HepG2 (cell line): ENCODE measurements at regions not wholly inside any gene's neighbourhood (a gene's known extent, or its start where the extent isn't known, plus 50 kb on each side); places are given as distances from the start of the nearest gene placed in this dataset.

ENCODE experiments used
- E2F5 ChIP-seq: sonication (generic); formaldehyde crosslinking; conservative IDR thresholded peaks from 2 replicates; pipeline ENCODE4 v1.4.0; 2020; ENCODE audit warnings: missing genetic modification reagents
- ELF1 ChIP-seq: sonication (generic); formaldehyde crosslinking; IDR thresholded peaks from 2 replicates; pipeline ENCODE4 v1.4.0; 2020; ENCODE audit warnings: missing genetic modification reagents
- EZH2 ChIP-seq: conservative IDR thresholded peaks from 2 replicates; pipeline ENCODE4 v1.6.1; 2012; ENCODE audit warnings: mild to moderate bottlenecking, low read depth, low read length, moderate library complexity
- HOXA9 ChIP-seq: sonication (generic); formaldehyde crosslinking; IDR thresholded peaks from 2 replicates; pipeline ENCODE4 v1.8.1; 2022; ENCODE audit warnings: missing genetic modification reagents, mild to moderate bottlenecking, moderate library complexity, borderline replicate concordance
- PHB2 ChIP-seq: fragments of 450-650 bp; IDR thresholded peaks from 2 replicates; pipeline ENCODE4 v1.6.1; 2018; ENCODE audit not compliant: partially characterized antibody
- RBFOX2 ChIP-seq: fragments of 200-400 bp; formaldehyde crosslinking; IDR thresholded peaks from 2 replicates; pipeline ENCODE4 v1.6.1; 2017; ENCODE audit warnings: low read depth, mild to moderate bottlenecking, low read length
- TOE1 ChIP-seq: sonication (generic); formaldehyde crosslinking; IDR thresholded peaks from 2 replicates; pipeline ENCODE4 v1.4.0; 2020; ENCODE audit warnings: mild to moderate bottlenecking, missing genetic modification reagents
- ZNF121 ChIP-seq: sonication (generic); formaldehyde crosslinking; IDR thresholded peaks from 2 replicates; pipeline ENCODE4 v1.5.0; 2020; ENCODE audit warnings: mild to moderate bottlenecking, missing genetic modification reagents
- ZNF230 ChIP-seq: sonication (generic); formaldehyde crosslinking; IDR thresholded peaks from 2 replicates; pipeline ENCODE4 v1.4.0; 2020; ENCODE audit warnings: mild to moderate bottlenecking, missing genetic modification reagents
- ZNF274 ChIP-seq: sonication (generic); formaldehyde crosslinking; IDR thresholded peaks from 2 replicates; pipeline ENCODE4 v1.5.1; 2020; ENCODE audit warnings: mild to moderate bottlenecking, missing genetic modification reagents
- ZNF350 ChIP-seq: sonication (generic); formaldehyde crosslinking; IDR thresholded peaks from 2 replicates; pipeline ENCODE4 v1.4.0; 2020; ENCODE audit warnings: mild to moderate bottlenecking, low read depth, missing genetic modification reagents, borderline replicate concordance
- TF ChIP-seq, protein P1 (sequence below): sonication (generic); formaldehyde crosslinking; IDR thresholded peaks from 2 replicates; pipeline ENCODE4 v1.5.1; 2020; ENCODE audit warnings: mild to moderate bottlenecking, missing genetic modification reagents, borderline replicate concordance
- TF ChIP-seq, protein P2 (sequence below): sonication (generic); formaldehyde crosslinking; IDR thresholded peaks from 2 replicates; pipeline ENCODE4 v1.4.0; 2020; ENCODE audit warnings: mild to moderate bottlenecking, missing genetic modification reagents
- TF ChIP-seq, protein P3 (sequence below): sonication (generic); formaldehyde crosslinking; IDR thresholded peaks from 2 replicates; pipeline ENCODE4 v1.4.0; 2020; ENCODE audit warnings: missing genetic modification reagents

GRCh38 chr11:110793556-110793955 is 81.3 kb upstream of the ARHGAP20 start:
- TF ChIP-seq E2F5 (no peak), ZNF121 (CRISPR knock-in tag) (no peak), HOXA9 (CRISPR knock-in tag) (no peak), EZH2 (no peak), PHB2 (no peak), ZNF350 (CRISPR knock-in tag) (no peak), ELF1 (CRISPR knock-in tag) (no peak), TOE1 (CRISPR knock-in tag) (no peak), RBFOX2 (no peak), ZNF274 (CRISPR knock-in tag) (no peak), ZNF230 (CRISPR knock-in tag) (no peak)
- TF ChIP-seq, protein P1, sequence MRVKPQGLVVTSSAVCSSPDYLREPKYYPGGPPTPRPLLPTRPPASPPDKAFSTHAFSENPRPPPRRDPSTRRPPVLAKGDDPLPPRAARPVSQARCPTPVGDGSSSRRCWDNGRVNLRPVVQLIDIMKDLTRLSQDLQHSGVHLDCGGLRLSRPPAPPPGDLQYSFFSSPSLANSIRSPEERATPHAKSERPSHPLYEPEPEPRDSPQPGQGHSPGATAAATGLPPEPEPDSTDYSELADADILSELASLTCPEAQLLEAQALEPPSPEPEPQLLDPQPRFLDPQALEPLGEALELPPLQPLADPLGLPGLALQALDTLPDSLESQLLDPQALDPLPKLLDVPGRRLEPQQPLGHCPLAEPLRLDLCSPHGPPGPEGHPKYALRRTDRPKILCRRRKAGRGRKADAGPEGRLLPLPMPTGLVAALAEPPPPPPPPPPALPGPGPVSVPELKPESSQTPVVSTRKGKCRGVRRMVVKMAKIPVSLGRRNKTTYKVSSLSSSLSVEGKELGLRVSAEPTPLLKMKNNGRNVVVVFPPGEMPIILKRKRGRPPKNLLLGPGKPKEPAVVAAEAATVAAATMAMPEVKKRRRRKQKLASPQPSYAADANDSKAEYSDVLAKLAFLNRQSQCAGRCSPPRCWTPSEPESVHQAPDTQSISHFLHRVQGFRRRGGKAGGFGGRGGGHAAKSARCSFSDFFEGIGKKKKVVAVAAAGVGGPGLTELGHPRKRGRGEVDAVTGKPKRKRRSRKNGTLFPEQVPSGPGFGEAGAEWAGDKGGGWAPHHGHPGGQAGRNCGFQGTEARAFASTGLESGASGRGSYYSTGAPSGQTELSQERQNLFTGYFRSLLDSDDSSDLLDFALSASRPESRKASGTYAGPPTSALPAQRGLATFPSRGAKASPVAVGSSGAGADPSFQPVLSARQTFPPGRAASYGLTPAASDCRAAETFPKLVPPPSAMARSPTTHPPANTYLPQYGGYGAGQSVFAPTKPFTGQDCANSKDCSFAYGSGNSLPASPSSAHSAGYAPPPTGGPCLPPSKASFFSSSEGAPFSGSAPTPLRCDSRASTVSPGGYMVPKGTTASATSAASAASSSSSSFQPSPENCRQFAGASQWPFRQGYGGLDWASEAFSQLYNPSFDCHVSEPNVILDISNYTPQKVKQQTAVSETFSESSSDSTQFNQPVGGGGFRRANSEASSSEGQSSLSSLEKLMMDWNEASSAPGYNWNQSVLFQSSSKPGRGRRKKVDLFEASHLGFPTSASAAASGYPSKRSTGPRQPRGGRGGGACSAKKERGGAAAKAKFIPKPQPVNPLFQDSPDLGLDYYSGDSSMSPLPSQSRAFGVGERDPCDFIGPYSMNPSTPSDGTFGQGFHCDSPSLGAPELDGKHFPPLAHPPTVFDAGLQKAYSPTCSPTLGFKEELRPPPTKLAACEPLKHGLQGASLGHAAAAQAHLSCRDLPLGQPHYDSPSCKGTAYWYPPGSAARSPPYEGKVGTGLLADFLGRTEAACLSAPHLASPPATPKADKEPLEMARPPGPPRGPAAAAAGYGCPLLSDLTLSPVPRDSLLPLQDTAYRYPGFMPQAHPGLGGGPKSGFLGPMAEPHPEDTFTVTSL (CRISPR knock-in tag), result no peak
- TF ChIP-seq, protein P2, sequence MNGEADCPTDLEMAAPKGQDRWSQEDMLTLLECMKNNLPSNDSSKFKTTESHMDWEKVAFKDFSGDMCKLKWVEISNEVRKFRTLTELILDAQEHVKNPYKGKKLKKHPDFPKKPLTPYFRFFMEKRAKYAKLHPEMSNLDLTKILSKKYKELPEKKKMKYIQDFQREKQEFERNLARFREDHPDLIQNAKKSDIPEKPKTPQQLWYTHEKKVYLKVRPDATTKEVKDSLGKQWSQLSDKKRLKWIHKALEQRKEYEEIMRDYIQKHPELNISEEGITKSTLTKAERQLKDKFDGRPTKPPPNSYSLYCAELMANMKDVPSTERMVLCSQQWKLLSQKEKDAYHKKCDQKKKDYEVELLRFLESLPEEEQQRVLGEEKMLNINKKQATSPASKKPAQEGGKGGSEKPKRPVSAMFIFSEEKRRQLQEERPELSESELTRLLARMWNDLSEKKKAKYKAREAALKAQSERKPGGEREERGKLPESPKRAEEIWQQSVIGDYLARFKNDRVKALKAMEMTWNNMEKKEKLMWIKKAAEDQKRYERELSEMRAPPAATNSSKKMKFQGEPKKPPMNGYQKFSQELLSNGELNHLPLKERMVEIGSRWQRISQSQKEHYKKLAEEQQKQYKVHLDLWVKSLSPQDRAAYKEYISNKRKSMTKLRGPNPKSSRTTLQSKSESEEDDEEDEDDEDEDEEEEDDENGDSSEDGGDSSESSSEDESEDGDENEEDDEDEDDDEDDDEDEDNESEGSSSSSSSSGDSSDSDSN (CRISPR knock-in tag), result no peak
- TF ChIP-seq, protein P3, sequence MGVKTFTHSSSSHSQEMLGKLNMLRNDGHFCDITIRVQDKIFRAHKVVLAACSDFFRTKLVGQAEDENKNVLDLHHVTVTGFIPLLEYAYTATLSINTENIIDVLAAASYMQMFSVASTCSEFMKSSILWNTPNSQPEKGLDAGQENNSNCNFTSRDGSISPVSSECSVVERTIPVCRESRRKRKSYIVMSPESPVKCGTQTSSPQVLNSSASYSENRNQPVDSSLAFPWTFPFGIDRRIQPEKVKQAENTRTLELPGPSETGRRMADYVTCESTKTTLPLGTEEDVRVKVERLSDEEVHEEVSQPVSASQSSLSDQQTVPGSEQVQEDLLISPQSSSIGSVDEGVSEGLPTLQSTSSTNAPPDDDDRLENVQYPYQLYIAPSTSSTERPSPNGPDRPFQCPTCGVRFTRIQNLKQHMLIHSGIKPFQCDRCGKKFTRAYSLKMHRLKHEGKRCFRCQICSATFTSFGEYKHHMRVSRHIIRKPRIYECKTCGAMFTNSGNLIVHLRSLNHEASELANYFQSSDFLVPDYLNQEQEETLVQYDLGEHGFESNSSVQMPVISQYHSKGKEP (CRISPR knock-in tag), result no peak
